ENCODE measurements at regions not wholly inside any gene's neighbourhood (a gene's known extent, or its start where the extent isn't known, plus 50 kb on each side); places are given as distances from the start of the nearest gene placed in this dataset.

- Histone ChIP-seq H3K9me3 (ENCODE audit: control insufficient read depth, insufficient read depth, low read length) (no peaks in the 10 kb centered on the region), H3K27ac (ENCODE audit: insufficient read depth, low read length) (no peak overlapping the region), H2AFZ (replicated peaks; ENCODE audit: low read length, poor library complexity) (no peak overlapping the region), H3K4ac (ENCODE audit: low read depth, low read length) (no peak overlapping the region), H2AK5ac (ENCODE audit: low read depth, low read length) (no peak overlapping the region), H3K9ac (ENCODE audit: low read depth, low read length) (no peak overlapping the region), H2BK120ac (ENCODE audit: low read depth, low read length) (no peak overlapping the region), H3K18ac (ENCODE audit: low read depth, low read length) (no peak overlapping the region), H3K4me3 (ENCODE audit: insufficient read depth, low read depth, low read length) (no peak overlapping the region), H2BK5ac (ENCODE audit: low read depth, low read length, poor library complexity, severe bottlenecking) (no peak overlapping the region), H4K5ac (ENCODE audit: low read depth, low read length) (no peak overlapping the region), H2AK9ac (replicated peaks; ENCODE audit: low read depth, low read length, poor library complexity) (no peak overlapping the region), H4K91ac (ENCODE audit: insufficient read depth, low read depth, low read length) (no peak overlapping the region), H3K27me3 (ENCODE audit: control insufficient read depth, insufficient read depth, low read length) (peaks cover 32% of the 10 kb centered on the region), H2BK15ac (ENCODE audit: low read depth, low read length) (no peak overlapping the region), H4K8ac (ENCODE audit: low read depth in 2 of 2, low read length in 2 of 2) (no peak overlapping the region), H3K14ac (replicated peaks; ENCODE audit: low read depth, low read length) (no peak overlapping the region), H3K4me2 (ENCODE audit: low read depth, low read length) (no peak overlapping the region), H2BK20ac (ENCODE audit: low read depth, low read length) (no peak overlapping the region), H4K20me1 (ENCODE audit: insufficient read depth, low read length) (no peaks in the 10 kb centered on the region), H3K9me1 (ENCODE audit: insufficient read depth, low read length) (no peaks in the 10 kb centered on the region), H3K4me1 (ENCODE audit: control insufficient read depth, insufficient read depth, low read length) (no peaks in the 10 kb centered on the region), H3K79me1 (ENCODE audit: low read depth in 1 of 2, low read length in 2 of 2) (no peaks in the 10 kb centered on the region), H3K23ac (ENCODE audit: low read depth, low read length) (no peak overlapping the region), H3K56ac (ENCODE audit: extremely low read depth, insufficient read depth, low read length) (no peak overlapping the region), H3K36me3 (ENCODE audit: control insufficient read depth, insufficient read depth, low read length) (no peaks in the 10 kb centered on the region)
- no TSS peak for BruUV-seq (replicated peaks)
- in situ Hi-C loops (cut with MboI; ENCODE audit: low sequenced_read_pairs), result no loop called here
- 22% methylated on average over 6 of the region's 16 CpGs; no CpG with 5 or more reads in 1 of the 2 experiments for WGBS, 2 experiments (ENCODE audit: extremely low coverage in 2 of 2, insufficient read length in 1 of 2)
- intact Hi-C loops (cut with micrococcal nuclease), result no loop called here
- TF ChIP-seq SMC3 (IDR thresholded peaks at IDR 0.05; ENCODE audit: low read depth, low read length) (no peak), CEBPB (IDR thresholded peaks at IDR 0.05; ENCODE audit: low read depth, low read length) (no peak), USF2 (IDR thresholded peaks at IDR 0.05; ENCODE audit: low read depth, low read length) (no peak), MAFK (IDR thresholded peaks at IDR 0.05; ENCODE audit: low read depth, low read length) (no peak), CTCF (conservative IDR thresholded peaks at IDR 0.05; ENCODE audit: low read depth, low read length) (no peak), ELK1 (IDR thresholded peaks at IDR 0.05; ENCODE audit: borderline replicate concordance, low read depth, low read length) (no peak), NFE2L2 (IDR thresholded peaks at IDR 0.05; ENCODE audit: low read depth, low read length) (no peak)
- POLR2A ChIA-PET (ENCODE audit: unreplicated experiment), result no interaction called here
- no peak for DNase-seq
- dilution Hi-C loops (cut with HindIII; ENCODE audit: low sequenced_read_pairs, unreplicated experiment), result no loop called here
- no peak for ATAC-seq (ENCODE audit: low read depth)
- CTCF ChIA-PET, result interaction anchor here (0.8 to 1.0 kb wide), 2 partner anchors 289 to 291 kb away, joined by 3 to 4 read pairs; no protein-coding TSS in a partner anchor
These were observed 79.9 kb upstream of the SYT13 start for GRCh38 chr11:45365961-45366618.

Measured in IMR-90 (cell line).